ENCODE measurements at regions not wholly inside any gene's neighbourhood (a gene's known extent, or its start where the extent isn't known, plus 50 kb on each side); places are given as distances from the start of the nearest gene placed in this dataset.

- H3K27ac ChIP-seq (ENCODE audit: low read depth in 2 of 2, low read length in 1 of 2), result no peak overlapping the region
- H3K4me2 ChIP-seq, result no peak overlapping the region
- H3K36me3 ChIP-seq (replicated peaks in 1 of 2; ENCODE audit: control insufficient read depth in 1 of 2, insufficient read depth in 2 of 2, low read length in 1 of 2), result no peaks in the 10 kb centered on the region
- H4K20me1 ChIP-seq (ENCODE audit: insufficient read depth), result no peaks in the 10 kb centered on the region
- H3K9me3 ChIP-seq, result no peaks in the 10 kb centered on the region
- no peaks in the 10 kb centered on the region for H3F3A ChIP-seq (replicated peaks; ENCODE audit: insufficient read depth)
- ChIA-PET POLR2A (no interaction called here), CTCF (interaction anchor here (0.6 to 4.6 kb wide), 15 partner anchors 9 to 1121 kb away, joined by 3 to 19 read pairs (median 3); no protein-coding TSS in a partner anchor)
- no peaks in the 10 kb centered on the region for H3K79me2 ChIP-seq (ENCODE audit: insufficient read depth)
- WGBS (ENCODE audit: low lambda C conversion rate), result 61% methylated on average over 2 of the region's 2 CpGs
- H3K4me3 ChIP-seq (ENCODE audit: low read depth in 2 of 2, low read length in 1 of 2), result peak overlapping the region in 1 of 2 experiments; percentile 10; a peak in 1 of 4 replicates
- peaks cover 14% of the 10 kb centered on the region; the same call in 1 of the 2 replicates for H3K27me3 ChIP-seq (ENCODE audit: insufficient read depth)
- H3K4me1 ChIP-seq (ENCODE audit: control insufficient read depth in 1 of 2, insufficient read depth in 2 of 2, low read depth in 1 of 2, low read length in 1 of 2), result no peaks in the 10 kb centered on the region
- H3K9ac ChIP-seq, result no peak overlapping the region
- H3K9me2 ChIP-seq, result no peaks in the 10 kb centered on the region
- DNase-seq, result peak; percentile 63
- H2AFZ ChIP-seq (ENCODE audit: low read depth), result no peak overlapping the region
- TF ChIP-seq MXI1 (IDR thresholded peaks at IDR 0.05; ENCODE audit: low read depth, low read length), result no peak
- peak; percentile 73 for TF ChIP-seq CTCF (IDR thresholded peaks at IDR 0.05)
- no peak for TF ChIP-seq TCF12 (IDR thresholded peaks at IDR 0.05)
- TF ChIP-seq RCOR1 (IDR thresholded peaks at IDR 0.05; ENCODE audit: low read length), result no peak
- TF ChIP-seq JUND (IDR thresholded peaks at IDR 0.05), result no peak
- TF ChIP-seq NFIC (IDR thresholded peaks at IDR 0.05; ENCODE audit: borderline replicate concordance), result no peak
- no peak for TF ChIP-seq SIN3A (IDR thresholded peaks at IDR 0.05; ENCODE audit: borderline replicate concordance, low read depth, low read length)
- TF ChIP-seq NRF1 (IDR thresholded peaks at IDR 0.05; ENCODE audit: low read depth, low read length), result no peak
- TF ChIP-seq FOXM1 (IDR thresholded peaks at IDR 0.05; ENCODE audit: low read depth), result no peak
- TF ChIP-seq POLR2AphosphoS5 (IDR thresholded peaks at IDR 0.05; ENCODE audit: low read depth, low read length), result no peak
- TF ChIP-seq EP300 (IDR thresholded peaks at IDR 0.05; ENCODE audit: borderline replicate concordance in 1 of 2, low read depth in 1 of 2, low read length in 1 of 2), result no peak
- no peak for TF ChIP-seq IRF3 (IDR thresholded peaks at IDR 0.05; ENCODE audit: low read depth, low read length)
- TF ChIP-seq YY1 (IDR thresholded peaks at IDR 0.05; ENCODE audit: low read depth), result no peak
- TF ChIP-seq RAD21 (IDR thresholded peaks at IDR 0.05; ENCODE audit: low read length), result peak; percentile 67
- TF ChIP-seq EZH2phosphoT487 (IDR thresholded peaks at IDR 0.05; ENCODE audit: borderline replicate concordance, low read depth), result no peak
- no peak for TF ChIP-seq TEAD4 (IDR thresholded peaks at IDR 0.05; ENCODE audit: borderline replicate concordance, insufficient read depth)
- no peak for TF ChIP-seq REST (IDR thresholded peaks at IDR 0.05; ENCODE audit: low read depth, low read length)
- no peak for TF ChIP-seq FOXJ3 (CRISPR knock-in tag; IDR thresholded peaks at IDR 0.05)
- TF ChIP-seq MEF2A (IDR thresholded peaks at IDR 0.05; ENCODE audit: borderline replicate concordance, low read depth), result no peak
- no peak for TF ChIP-seq CHD2 (IDR thresholded peaks at IDR 0.05; ENCODE audit: low read length, partially characterized antibody)
- TF ChIP-seq GATA2 (CRISPR knock-in tag; IDR thresholded peaks at IDR 0.05), result no peak
- no peak for TF ChIP-seq ELF1 (IDR thresholded peaks at IDR 0.05)
- TF ChIP-seq PBX3 (IDR thresholded peaks at IDR 0.05), result no peak
- no peak for TF ChIP-seq USF2 (IDR thresholded peaks at IDR 0.05; ENCODE audit: borderline replicate concordance, low read depth, low read length)
- no peak for TF ChIP-seq ZBTB33 (IDR thresholded peaks at IDR 0.05; ENCODE audit: borderline replicate concordance, low read depth)
These were observed 206.0 kb downstream of the CDC5L start for GRCh38 chr6:44593539-44593944.

Data from SK-N-SH (cell line).